ENCODE measurements at regions not wholly inside any gene's neighbourhood (a gene's known extent, or its start where the extent isn't known, plus 50 kb on each side); places are given as distances from the start of the nearest gene placed in this dataset.
"Not testable (repeated sequence)": the region's sequence is repeated elsewhere in the genome, so short reads cannot be mapped to it uniquely, and the experiment has no call there.

- ATAC-seq (ENCODE audit: insufficient read depth, low FRiP score), result no peak
- DNase-seq, result no peak
- no peak overlapping the region for H3K27ac ChIP-seq (ENCODE audit: low read depth in 1 of 2, low read length in 1 of 2)
- H3K9me3 ChIP-seq (ENCODE audit: control insufficient read depth in 4 of 4, insufficient read depth in 3 of 4, low read length in 3 of 4), result peaks cover 0 to 16% (median 5%) of the 10 kb centered on the region in 4 donors
- no peaks in the 10 kb centered on the region for H3K27me3 ChIP-seq (ENCODE audit: control insufficient read depth in 3 of 3, insufficient read depth in 3 of 3, low read length in 2 of 3)
- no peak for TF ChIP-seq CTCF (IDR thresholded peaks at IDR 0.05; ENCODE audit: control extremely low read depth, extremely low read depth)
- peaks cover 0 to 8% (median 4%) of the 10 kb centered on the region in 5 donors for H3K4me1 ChIP-seq (ENCODE audit: control insufficient read depth in 5 of 5, insufficient read depth in 5 of 5, low read length in 5 of 5)
- H3K9ac ChIP-seq (ENCODE audit: insufficient read depth in 1 of 2, low read length in 2 of 2), result no peak overlapping the region
- 91 to 96% methylated on average over 2 of the region's 2 CpGs for WGBS, 2 donors
- H3K4me3 ChIP-seq, result no peak overlapping the region
- H3K36me3 ChIP-seq (ENCODE audit: control insufficient read depth in 4 of 4, insufficient read depth in 4 of 4, low read length in 4 of 4), result no peaks in the 10 kb centered on the region
Observed at GRCh38 chr12:67486671-67487070, 161.9 kb upstream of the DYRK2 start.

DNA sequence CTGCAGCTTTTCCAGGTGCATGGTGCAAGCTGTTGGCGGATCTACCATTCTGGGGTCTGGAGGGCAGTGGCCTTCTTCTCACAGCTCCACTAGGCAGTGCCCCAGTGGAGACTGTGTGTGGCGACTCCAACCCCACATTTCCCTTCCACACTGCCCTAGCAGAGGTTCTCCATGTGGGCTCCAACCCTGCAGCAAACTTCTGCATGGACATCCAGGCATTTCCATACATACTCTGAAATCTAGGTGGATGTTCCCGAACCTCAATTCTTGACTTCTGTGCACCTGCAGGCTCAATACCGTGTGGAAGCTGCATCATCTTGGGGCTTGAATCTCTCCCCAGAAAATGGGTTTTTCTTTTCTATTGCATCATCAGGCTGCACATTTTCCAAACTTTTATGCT is 160.2 kb upstream of the DYRK2 start:
- H3K36me3 ChIP-seq (ENCODE audit: control insufficient read depth in 4 of 4, insufficient read depth in 4 of 4, low read length in 4 of 4); DNase-seq; H3K9ac ChIP-seq (ENCODE audit: insufficient read depth in 1 of 2, low read length in 2 of 2); H3K4me3 ChIP-seq; H3K4me1 ChIP-seq (ENCODE audit: control insufficient read depth in 5 of 5, insufficient read depth in 5 of 5, low read length in 5 of 5); ATAC-seq (ENCODE audit: insufficient read depth, low FRiP score); H3K27me3 ChIP-seq (ENCODE audit: control insufficient read depth in 3 of 3, insufficient read depth in 3 of 3, low read length in 2 of 3); H3K27ac ChIP-seq (ENCODE audit: low read depth in 1 of 2, low read length in 1 of 2): not testable (repeated sequence)
- H3K9me3 ChIP-seq (ENCODE audit: control insufficient read depth in 4 of 4, insufficient read depth in 3 of 4, low read length in 3 of 4), result peaks cover 0 to 16% (median 5%) of the 10 kb centered on the region in 4 donors
- WGBS, 2 donors, result 94 to 98% methylated on average over 4 of the region's 4 CpGs

GRCh38 chr12:67489007-67489406 is 159.5 kb upstream of the DYRK2 start:
- 87 to 90% methylated on average over 3 of the region's 3 CpGs for WGBS, 2 donors
- DNase-seq (no peak), ATAC-seq (ENCODE audit: insufficient read depth, low FRiP score) (no peak)
- Histone ChIP-seq H3K4me3 (no peak overlapping the region), H3K4me1 (ENCODE audit: control insufficient read depth in 5 of 5, insufficient read depth in 5 of 5, low read length in 5 of 5) (peaks cover 0 to 5% (median 0%) of the 10 kb centered on the region in 5 donors), H3K27me3 (ENCODE audit: control insufficient read depth in 3 of 3, insufficient read depth in 3 of 3, low read length in 2 of 3) (no peaks in the 10 kb centered on the region), H3K36me3 (ENCODE audit: control insufficient read depth in 4 of 4, insufficient read depth in 4 of 4, low read length in 4 of 4) (no peaks in the 10 kb centered on the region), H3K9me3 (ENCODE audit: control insufficient read depth in 4 of 4, insufficient read depth in 3 of 4, low read length in 3 of 4) (peaks cover 0 to 16% (median 5%) of the 10 kb centered on the region in 4 donors), H3K27ac (ENCODE audit: low read depth in 1 of 2, low read length in 1 of 2) (no peak overlapping the region), H3K9ac (ENCODE audit: insufficient read depth in 1 of 2, low read length in 2 of 2) (no peak overlapping the region)
- no peak for TF ChIP-seq CTCF (IDR thresholded peaks at IDR 0.05; ENCODE audit: control extremely low read depth, extremely low read depth)

DNA sequence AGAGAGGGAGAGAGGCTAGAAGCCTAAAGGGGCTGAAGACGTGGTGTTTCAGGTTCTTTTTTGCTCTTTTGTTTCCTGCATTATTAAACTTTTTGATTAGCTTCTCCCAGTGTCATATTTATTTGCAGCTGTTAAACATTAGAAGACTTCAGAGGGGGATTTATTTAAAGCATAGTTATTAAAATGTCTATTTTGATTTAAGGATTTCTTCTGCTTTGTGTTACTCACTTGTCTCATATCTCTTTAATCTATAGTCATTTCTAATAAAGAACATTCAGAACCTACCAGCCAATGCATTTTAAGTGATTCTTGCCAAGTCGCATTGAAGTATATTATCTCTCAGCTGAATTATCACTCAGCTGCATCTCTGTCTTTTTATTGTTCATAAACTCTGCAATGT is 152.0 kb upstream of the DYRK2 start:
- 79 to 83% methylated on average over 2 of the region's 2 CpGs for WGBS, 2 donors
- H3K36me3 ChIP-seq (ENCODE audit: control insufficient read depth in 4 of 4, insufficient read depth in 4 of 4, low read length in 4 of 4), result no peaks in the 10 kb centered on the region
- H3K27ac ChIP-seq (ENCODE audit: low read depth in 1 of 2, low read length in 1 of 2), result no peak overlapping the region
- no peak for ATAC-seq (ENCODE audit: insufficient read depth, low FRiP score)
- H3K27me3 ChIP-seq (ENCODE audit: control insufficient read depth in 3 of 3, insufficient read depth in 3 of 3, low read length in 2 of 3), result no peaks in the 10 kb centered on the region
- no peaks in the 10 kb centered on the region for H3K4me1 ChIP-seq (ENCODE audit: control insufficient read depth in 5 of 5, insufficient read depth in 5 of 5, low read length in 5 of 5)
- DNase-seq, result no peak
- TF ChIP-seq CTCF (IDR thresholded peaks at IDR 0.05; ENCODE audit: control extremely low read depth, extremely low read depth), result no peak
- H3K9ac ChIP-seq (ENCODE audit: insufficient read depth in 1 of 2, low read length in 2 of 2), result no peak overlapping the region
- no peak overlapping the region for H3K4me3 ChIP-seq
- peaks cover 0 to 3% (median under 1%) of the 10 kb centered on the region in 4 donors for H3K9me3 ChIP-seq (ENCODE audit: control insufficient read depth in 4 of 4, insufficient read depth in 3 of 4, low read length in 3 of 4)

Data from lung (tissue), 11 donors.